ENCODE measurements at regions not wholly inside any gene's neighbourhood (a gene's known extent, or its start where the extent isn't known, plus 50 kb on each side); places are given as distances from the start of the nearest gene placed in this dataset.

DNA sequence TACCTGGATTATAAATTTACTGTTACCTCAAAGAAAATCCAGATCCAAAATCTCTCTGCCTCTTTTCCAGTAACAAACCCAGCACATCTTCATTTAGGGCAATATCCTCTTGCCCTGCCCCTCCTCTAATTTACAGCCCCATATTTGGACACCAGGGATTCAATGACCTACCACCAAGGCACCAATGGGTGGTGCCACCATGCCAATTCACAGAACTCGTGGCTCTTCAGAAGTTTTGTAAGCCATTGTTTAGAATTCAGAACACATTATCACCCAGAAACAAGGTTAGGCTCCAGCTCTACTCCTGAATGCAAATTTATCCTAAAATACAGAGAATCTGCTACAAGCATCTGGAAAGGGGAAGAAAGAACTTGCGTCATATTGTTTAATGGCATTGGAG, 67.8 kb upstream of the SASH1 start:
- Histone ChIP-seq H3K27me3 (replicated peaks; ENCODE audit: control insufficient read depth, insufficient read depth, low read length) (no peaks in the 10 kb centered on the region; the same call in 1 of the 2 replicates), H3K4me3 (replicated peaks; ENCODE audit: low read depth, low read length) (no peak overlapping the region), H3K36me3 (ENCODE audit: control insufficient read depth, insufficient read depth, low read length) (no peaks in the 10 kb centered on the region)
- no peak for DNase-seq (ENCODE audit: extremely low read depth, insufficient read length)
- TF ChIP-seq, protein P1, sequence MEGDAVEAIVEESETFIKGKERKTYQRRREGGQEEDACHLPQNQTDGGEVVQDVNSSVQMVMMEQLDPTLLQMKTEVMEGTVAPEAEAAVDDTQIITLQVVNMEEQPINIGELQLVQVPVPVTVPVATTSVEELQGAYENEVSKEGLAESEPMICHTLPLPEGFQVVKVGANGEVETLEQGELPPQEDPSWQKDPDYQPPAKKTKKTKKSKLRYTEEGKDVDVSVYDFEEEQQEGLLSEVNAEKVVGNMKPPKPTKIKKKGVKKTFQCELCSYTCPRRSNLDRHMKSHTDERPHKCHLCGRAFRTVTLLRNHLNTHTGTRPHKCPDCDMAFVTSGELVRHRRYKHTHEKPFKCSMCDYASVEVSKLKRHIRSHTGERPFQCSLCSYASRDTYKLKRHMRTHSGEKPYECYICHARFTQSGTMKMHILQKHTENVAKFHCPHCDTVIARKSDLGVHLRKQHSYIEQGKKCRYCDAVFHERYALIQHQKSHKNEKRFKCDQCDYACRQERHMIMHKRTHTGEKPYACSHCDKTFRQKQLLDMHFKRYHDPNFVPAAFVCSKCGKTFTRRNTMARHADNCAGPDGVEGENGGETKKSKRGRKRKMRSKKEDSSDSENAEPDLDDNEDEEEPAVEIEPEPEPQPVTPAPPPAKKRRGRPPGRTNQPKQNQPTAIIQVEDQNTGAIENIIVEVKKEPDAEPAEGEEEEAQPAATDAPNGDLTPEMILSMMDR (IDR thresholded peaks at IDR 0.05; ENCODE audit: insufficient read depth, low read length, poor library complexity, severe bottlenecking), result no peak

DNA sequence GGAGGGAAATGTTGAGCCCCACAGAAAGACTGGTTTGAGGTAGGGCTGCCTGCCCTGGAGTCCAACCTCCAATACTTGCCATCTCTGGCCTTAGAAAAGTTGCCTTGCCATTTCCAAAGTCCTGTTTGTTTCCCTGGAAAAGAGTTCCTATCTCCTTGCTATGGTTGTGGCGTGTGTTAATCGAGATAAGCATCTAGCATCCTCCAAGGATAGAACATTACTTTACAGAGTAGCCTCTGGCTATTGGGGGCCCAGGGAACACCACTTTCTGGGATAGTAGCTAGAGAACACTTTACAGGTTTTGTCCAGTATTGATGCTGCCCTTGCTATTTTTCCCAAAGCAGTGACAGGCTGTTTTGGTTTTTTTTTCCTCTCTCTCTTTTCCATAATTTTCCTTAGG, 57.4 kb upstream of the SASH1 start:
- TF ChIP-seq, protein P1 (IDR thresholded peaks at IDR 0.05; ENCODE audit: insufficient read depth, low read length, poor library complexity, severe bottlenecking), result no peak
- H3K36me3 ChIP-seq (ENCODE audit: control insufficient read depth, insufficient read depth, low read length), result no peaks in the 10 kb centered on the region
- DNase-seq (ENCODE audit: extremely low read depth, insufficient read length), result no peak
- H3K27me3 ChIP-seq (replicated peaks; ENCODE audit: control insufficient read depth, insufficient read depth, low read length), result no peaks in the 10 kb centered on the region
- H3K4me3 ChIP-seq (replicated peaks; ENCODE audit: low read depth, low read length), result no peak overlapping the region

DNA sequence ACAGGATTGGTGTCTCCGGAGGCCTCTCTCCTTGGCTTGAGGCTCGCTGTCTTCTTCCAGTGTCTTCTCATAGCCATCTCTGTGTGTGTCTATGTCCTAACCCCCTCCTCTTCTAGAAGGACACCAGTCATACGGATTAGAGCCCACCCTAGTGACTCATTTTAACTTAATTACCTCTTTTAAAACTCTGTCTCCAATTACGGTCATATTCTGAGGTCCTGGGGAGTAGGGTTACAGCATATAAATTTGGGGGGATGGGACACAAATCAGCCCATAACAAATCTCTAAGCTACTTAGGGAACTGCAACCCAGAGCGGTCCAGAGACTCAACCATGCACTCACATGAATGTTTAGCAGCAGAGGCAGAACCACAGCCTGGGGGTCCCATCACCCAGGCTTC, 56.1 kb upstream of the SASH1 start:
- no peak for DNase-seq (ENCODE audit: extremely low read depth, insufficient read length)
- Histone ChIP-seq H3K36me3 (ENCODE audit: control insufficient read depth, insufficient read depth, low read length) (no peaks in the 10 kb centered on the region), H3K4me3 (replicated peaks; ENCODE audit: low read depth, low read length) (no peak overlapping the region), H3K27me3 (replicated peaks; ENCODE audit: control insufficient read depth, insufficient read depth, low read length) (no peaks in the 10 kb centered on the region)
- TF ChIP-seq, protein P1 (IDR thresholded peaks at IDR 0.05; ENCODE audit: insufficient read depth, low read length, poor library complexity, severe bottlenecking), result no peak

DNA sequence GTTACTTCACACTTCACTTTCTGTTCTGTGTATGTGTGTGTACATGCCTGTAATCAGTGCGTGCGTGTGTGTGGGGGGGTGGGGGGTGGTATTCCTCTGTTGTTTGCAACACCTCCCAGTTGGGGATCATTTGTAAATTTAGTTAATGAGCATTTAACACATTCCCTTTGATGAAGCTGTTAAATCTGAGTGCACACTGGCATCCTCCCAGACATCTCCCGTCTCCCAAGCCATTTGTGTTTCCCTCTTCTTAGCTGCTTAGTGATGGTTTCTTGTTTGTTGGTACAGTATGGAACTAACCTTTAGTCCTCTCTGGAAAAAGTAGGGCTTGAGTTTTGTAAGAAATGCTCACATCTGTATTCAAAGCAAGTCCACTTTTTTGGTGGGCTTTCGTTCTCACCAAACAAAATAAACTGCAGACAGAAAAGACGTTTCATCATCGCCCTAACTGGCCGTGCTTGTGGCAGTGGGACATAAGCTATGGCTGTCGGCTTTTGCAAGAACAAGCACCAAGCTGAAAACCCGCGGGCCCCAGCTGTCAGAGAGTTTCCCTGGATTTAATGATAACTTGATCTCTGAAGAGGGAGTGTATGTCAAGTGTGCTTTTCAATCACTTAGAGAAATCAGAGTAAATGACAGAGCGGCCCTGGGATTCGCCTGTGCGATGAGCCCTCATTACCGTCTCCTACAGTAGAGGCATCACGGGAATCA, 54.9 kb upstream of the SASH1 start:
- no peak overlapping the region for H3K4me3 ChIP-seq (replicated peaks; ENCODE audit: low read depth, low read length)
- DNase-seq (ENCODE audit: extremely low read depth, insufficient read length), result no peak
- no peaks in the 10 kb centered on the region for H3K27me3 ChIP-seq (replicated peaks; ENCODE audit: control insufficient read depth, insufficient read depth, low read length)
- TF ChIP-seq, protein P1 (IDR thresholded peaks at IDR 0.05; ENCODE audit: insufficient read depth, low read length, poor library complexity, severe bottlenecking), result no peak
- no peaks in the 10 kb centered on the region for H3K36me3 ChIP-seq (ENCODE audit: control insufficient read depth, insufficient read depth, low read length)

DNA sequence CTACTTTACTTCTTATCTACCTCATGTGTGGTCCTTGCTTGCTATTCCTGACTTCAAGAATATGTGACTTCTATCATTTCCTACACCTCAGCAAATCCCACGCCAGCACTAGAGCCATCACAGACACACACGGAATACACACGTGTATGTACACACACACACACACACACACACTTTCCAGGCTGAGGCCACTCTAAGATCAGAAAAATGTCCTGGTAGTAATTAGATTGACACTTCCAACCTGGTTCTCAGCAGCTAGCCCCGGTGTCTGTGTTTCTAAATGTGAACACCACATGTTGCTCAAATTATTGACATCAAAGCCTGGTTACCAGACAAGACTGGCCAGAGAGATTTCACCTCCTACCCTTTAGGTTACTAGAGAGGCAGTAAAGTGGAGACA, 54.1 kb upstream of the SASH1 start:
- no peak for DNase-seq (ENCODE audit: extremely low read depth, insufficient read length)
- TF ChIP-seq, protein P1 (IDR thresholded peaks at IDR 0.05; ENCODE audit: insufficient read depth, low read length, poor library complexity, severe bottlenecking), result no peak
- Histone ChIP-seq H3K36me3 (ENCODE audit: control insufficient read depth, insufficient read depth, low read length) (no peaks in the 10 kb centered on the region), H3K4me3 (replicated peaks; ENCODE audit: low read depth, low read length) (no peak overlapping the region), H3K27me3 (replicated peaks; ENCODE audit: control insufficient read depth, insufficient read depth, low read length) (no peaks in the 10 kb centered on the region; the same call in 1 of the 2 replicates)

DNA sequence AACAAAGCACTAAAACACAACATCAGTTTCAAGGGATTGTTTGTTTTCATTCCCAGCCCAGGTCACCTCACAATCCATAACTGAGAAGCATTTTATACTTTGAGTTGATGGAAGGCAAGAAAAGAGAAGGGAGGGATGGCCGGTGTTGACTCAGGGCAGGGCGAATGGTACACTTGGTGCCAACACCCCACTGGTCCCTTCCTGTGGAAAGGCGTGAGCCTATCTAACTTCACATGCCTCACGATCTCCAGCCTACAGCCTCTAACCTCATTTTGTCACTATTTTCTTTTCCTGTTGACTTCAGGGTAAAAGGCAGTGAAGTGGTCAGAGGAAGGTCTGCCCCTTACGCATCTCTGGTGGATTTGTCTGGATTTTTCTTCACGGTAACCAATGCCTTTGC, 53.5 kb upstream of the SASH1 start:
- Histone ChIP-seq H3K4me3 (replicated peaks; ENCODE audit: low read depth, low read length) (no peak overlapping the region), H3K27me3 (replicated peaks; ENCODE audit: control insufficient read depth, insufficient read depth, low read length) (no peaks in the 10 kb centered on the region; the same call in 1 of the 2 replicates), H3K36me3 (ENCODE audit: control insufficient read depth, insufficient read depth, low read length) (no peaks in the 10 kb centered on the region)
- TF ChIP-seq, protein P1 (IDR thresholded peaks at IDR 0.05; ENCODE audit: insufficient read depth, low read length, poor library complexity, severe bottlenecking), result no peak
- no peak for DNase-seq (ENCODE audit: extremely low read depth, insufficient read length)

Measured in GM06990 (cell line).